HG03571 (cell line): ENCODE measurements at regions not wholly inside any gene's neighbourhood (a gene's known extent, or its start where the extent isn't known, plus 50 kb on each side); places are given as distances from the start of the nearest gene placed in this dataset.
"Not testable (repeated sequence)": the region's sequence is repeated elsewhere in the genome, so short reads cannot be mapped to it uniquely, and the experiment has no call there.

Experiments
- ATAC-seq: cut with Tn5 transposase; IDR thresholded peaks from one replicate; pipeline ENCODE4 v1.9.1; 2021; ENCODE audit not compliant: unreplicated experiment

- ATAC-seq: no peak
Observed at GRCh38 chrX:13188731-13189309, 131.0 kb downstream of the ATXN3L start.

- not testable (repeated sequence) for ATAC-seq
Observed at GRCh38 chrX:13186643-13187042, 133.2 kb downstream of the ATXN3L start.

GRCh38 chrX:13180807-13181206, 136.4 kb upstream of the FAM9C start:
- ATAC-seq: no peak

- no peak for ATAC-seq
Observed at GRCh38 chrX:13179586-13179985, 135.2 kb upstream of the FAM9C start.

GRCh38 chrX:13179100-13179499, 134.7 kb upstream of the FAM9C start:
- ATAC-seq: no peak

- no peak for ATAC-seq
Observed at GRCh38 chrX:13177921-13178566, 133.6 kb upstream of the FAM9C start.

- ATAC-seq: no peak
Observed at GRCh38 chrX:13175056-13175455, 130.6 kb upstream of the FAM9C start.

- no peak for ATAC-seq
Observed at GRCh38 chrX:13170966-13171558, 126.6 kb upstream of the FAM9C start.

GRCh38 chrX:13169684-13170083, 125.3 kb upstream of the FAM9C start:
- no peak for ATAC-seq

GRCh38 chrX:13168269-13168668, 123.8 kb upstream of the FAM9C start:
- ATAC-seq: no peak

GRCh38 chrX:13167481-13168231, 123.2 kb upstream of the FAM9C start:
- no peak for ATAC-seq

GRCh38 chrX:13165266-13166189, 121.1 kb upstream of the FAM9C start:
- no peak for ATAC-seq

- no peak for ATAC-seq
Observed at GRCh38 chrX:13164611-13165010, 120.2 kb upstream of the FAM9C start.

GRCh38 chrX:13162772-13163410, 118.5 kb upstream of the FAM9C start:
- ATAC-seq: no peak

- no peak for ATAC-seq
Observed at GRCh38 chrX:13159886-13160285, 115.5 kb upstream of the FAM9C start.

- no peak for ATAC-seq
Observed at GRCh38 chrX:13158911-13159310, 114.5 kb upstream of the FAM9C start.

- ATAC-seq: not testable (repeated sequence)
Observed at GRCh38 chrX:13155550-13155949, 111.1 kb upstream of the FAM9C start.

GRCh38 chrX:13153796-13154195, 109.4 kb upstream of the FAM9C start:
- no peak for ATAC-seq

- ATAC-seq: no peak
Observed at GRCh38 chrX:13152518-13153185, 108.2 kb upstream of the FAM9C start.
